GF-D8 (cell line): ENCODE measurements at regions not wholly inside any gene's neighbourhood (a gene's known extent, or its start where the extent isn't known, plus 50 kb on each side); places are given as distances from the start of the nearest gene placed in this dataset.
"Not testable (repeated sequence)": the region's sequence is repeated elsewhere in the genome, so short reads cannot be mapped to it uniquely, and the experiment has no call there.

Experiments used
- DNase-seq: peaks from one replicate; lab custom pipeline; 2025; lab: John Stamatoyannopoulos, UW

DNA sequence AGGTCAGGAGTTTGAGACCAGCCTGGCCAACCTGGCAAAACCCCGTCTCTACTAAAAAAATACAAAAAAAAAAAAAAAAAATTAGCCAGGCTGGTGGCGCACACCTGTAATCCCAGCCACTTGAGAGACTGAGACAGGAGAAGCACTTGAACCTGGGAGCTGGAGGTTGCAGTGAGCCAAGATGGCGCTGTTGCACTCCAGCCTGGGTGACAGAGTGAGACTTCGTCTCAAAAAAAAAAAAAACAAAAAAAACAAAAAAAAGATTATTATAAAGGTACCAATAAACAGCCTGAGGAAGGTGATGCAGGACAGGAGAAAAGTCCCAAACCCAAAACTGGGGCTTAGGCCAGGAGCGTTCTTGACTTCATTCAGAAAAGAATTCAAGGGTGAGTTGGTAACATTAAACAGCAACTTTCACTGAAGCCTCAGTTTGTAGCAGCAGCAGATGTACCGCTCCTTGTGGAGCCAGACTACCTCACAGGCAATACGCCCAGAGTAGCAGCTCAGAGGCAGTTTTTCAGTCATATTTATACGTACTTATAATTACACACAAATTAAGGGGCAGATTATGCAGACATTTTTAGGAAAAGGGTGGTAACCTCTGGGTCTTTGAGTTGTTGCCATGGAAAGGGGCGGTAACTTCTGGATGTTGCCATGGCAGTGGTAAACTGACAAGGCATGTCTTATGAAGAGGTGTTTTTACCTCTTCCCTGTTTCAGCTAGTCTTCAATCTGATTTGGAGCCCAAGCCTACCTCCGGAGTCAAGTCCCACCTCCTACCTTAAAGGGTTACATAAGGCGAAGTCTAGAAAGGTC is 1596.6 kb upstream of the CELF4 start:
- DNase-seq = no peak

DNA sequence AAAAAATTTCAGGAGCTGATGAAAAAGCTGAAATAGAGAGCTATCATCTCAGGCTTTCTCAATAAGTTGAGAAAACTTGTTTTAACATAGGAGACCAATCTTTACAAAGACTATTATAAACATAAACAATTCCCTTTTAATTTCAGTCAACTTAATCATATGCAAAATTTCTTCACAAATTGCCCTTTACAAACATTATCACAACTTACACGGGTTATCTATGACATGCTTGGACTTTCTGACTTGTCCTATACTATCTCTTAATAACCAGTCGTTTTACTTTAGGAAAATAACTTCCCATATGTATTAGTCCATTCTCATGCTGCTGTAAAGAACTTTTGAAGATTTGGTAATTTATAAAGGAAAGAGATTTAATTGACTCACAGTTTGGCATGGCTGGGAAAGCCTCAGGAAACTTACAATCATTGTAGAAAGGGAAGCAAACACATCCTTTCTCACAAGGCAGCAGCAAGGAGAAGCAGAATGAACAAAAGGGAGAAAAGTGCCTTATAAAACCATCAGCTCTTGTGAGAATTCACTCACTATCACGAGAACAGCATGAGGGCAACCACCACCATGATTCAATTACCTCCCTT is 1583.7 kb upstream of the CELF4 start:
- DNase-seq = no peak

DNA sequence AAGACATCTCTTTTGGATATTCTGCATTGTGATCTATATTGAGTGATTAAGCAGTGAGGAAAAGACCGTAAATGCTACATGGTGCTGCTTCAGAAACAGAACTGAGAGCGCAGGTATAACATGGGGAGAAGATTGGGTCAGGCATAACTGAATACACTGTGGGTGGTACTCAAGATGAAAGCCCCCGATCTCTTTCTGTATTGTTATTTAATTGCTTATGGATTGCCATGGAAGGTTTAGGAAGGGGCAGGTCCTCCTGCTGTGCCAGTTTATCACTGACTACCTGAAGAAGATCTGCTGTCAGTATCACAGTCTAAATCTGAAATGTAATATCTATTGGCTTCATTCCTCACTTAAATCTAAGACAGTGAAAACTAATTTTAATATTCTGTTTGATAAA is 1568.7 kb upstream of the CELF4 start:
- DNase-seq = no peak

DNA sequence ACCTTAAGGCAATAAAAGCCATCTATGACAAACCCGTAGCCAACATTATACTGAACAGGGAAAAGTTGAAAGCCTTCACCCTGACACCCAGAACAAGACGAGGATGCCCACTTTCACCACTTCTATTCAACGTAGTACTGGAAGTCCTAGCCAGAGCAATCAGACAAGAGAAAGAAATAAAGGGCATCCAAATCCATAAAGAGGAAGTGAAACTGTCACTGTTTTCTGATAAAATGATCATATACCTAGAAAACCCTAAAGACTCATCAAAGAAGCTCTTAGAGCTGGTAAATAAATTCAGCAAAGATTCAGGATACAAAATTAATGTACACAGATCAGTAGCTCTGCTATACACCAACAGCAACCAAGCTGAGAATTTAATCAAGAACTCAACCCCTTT is 1561.9 kb upstream of the CELF4 start:
- DNase-seq = not testable (repeated sequence)

DNA sequence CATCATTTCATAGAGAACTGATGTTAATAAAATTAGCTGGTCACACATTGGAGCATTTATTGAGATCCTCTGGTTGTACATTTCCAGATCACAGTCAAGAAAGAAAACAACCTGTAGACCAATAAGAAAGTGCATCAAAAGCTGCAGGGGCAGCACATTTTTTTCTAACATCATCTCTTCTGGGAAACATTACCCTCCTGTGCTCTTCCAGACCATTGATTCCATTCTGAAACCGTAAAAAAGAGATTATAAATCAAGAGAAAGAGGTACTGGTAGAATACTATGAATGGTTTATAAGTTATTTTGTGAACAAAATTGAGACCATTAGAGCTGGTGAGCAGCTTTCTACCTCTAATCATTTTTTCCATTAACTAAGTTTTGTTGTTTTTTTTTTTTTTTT is 1548.2 kb upstream of the CELF4 start:
- DNase-seq = no peak

DNA sequence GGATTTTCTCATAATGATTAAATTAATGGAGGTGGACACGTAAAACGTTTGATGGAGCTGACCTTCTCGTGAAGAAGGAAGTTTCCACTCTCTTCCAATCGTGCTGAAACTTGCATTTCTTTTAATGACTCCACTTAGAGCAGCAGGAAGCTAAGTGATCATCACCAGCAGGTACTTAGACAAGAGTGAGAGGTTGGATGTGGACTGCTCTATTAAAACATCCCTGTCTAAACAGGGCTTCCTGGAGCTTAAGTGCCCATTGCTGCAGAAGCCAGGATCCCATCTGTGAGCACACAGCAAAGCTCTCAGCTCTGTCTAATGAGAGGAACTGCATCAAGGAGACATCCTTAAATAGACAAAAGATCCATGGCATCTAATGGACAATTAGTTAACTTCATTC is 1539.5 kb upstream of the CELF4 start:
- DNase-seq = no peak

DNA sequence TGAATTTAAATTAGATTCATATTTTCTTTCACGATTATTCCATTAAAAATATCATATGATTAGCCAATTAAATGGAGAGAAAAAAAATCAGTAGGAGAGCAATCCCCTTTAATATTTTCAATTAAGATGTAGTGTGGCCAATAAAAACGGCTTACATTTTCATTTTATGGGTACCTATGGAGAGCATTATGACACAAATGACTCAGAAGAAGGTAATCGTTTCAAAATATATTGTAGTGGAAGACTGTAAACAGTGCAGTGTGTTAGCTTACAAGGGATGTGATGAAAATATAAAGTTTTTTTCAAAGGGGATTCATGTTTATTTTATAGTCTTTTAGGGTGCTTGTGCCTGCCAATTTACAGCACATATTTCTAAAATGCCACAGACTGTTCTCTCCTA is 1507.4 kb upstream of the CELF4 start:
- no peak for DNase-seq

DNA sequence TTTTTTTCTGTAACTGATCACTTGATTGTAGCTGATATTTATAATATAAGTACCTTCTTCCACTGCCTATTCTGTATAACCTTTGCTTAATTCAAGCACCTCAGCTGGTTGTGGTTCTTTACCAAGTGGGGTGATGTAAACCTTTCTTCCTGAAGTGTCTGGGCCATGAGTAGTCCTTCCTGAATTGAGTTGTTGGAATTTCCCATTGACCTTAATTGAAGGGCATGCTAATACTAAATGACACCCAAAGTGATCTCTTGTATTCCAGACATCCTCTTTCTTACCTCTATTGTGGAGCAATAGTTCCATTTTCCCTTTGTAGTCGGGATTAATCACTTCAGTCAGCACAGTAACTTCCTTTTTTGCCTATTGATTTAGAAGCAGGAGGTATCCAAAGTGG is 1496.8 kb upstream of the CELF4 start:
- DNase-seq = no peak

DNA sequence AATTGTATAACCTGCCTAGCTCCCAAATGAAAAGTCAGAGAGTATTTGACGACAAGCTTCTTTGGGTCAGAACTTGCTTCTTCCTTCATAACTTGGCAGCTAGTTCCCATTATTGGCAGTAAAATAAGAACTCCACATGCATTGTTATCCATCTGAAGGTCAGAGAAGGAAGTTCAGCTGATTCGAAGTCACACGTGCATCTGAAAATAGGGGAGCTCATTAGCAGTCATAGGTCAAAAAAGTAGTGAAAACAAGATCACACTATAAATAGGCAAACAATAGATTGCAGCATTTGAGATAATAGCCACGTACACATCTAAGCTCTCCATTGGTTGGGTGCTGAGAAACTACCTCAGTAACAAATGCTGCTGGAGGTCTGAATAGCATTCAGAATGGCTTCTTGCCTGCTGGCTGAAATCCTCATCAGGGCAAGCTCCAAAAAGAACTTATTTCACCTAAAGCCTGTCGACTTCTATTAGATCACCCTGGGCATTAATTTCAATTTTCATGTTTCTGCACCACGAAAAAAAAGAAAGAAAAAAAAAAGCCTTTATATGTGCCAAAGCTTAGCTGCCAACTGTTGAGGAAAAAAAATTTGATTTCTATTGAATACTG is 1492.9 kb upstream of the CELF4 start:
- no peak for DNase-seq

- DNase-seq = no peak
Measured at GRCh38 chr18:39057423-39058064, 1491.9 kb upstream of the CELF4 start.

- DNase-seq = no peak
Measured at GRCh38 chr18:39053571-39053970, 1488.0 kb upstream of the CELF4 start.

GRCh38 chr18:39051013-39051412 is 1485.4 kb upstream of the CELF4 start:
- DNase-seq = no peak

- DNase-seq = no peak
Measured at GRCh38 chr18:39039813-39040212, 1474.2 kb upstream of the CELF4 start.

DNA sequence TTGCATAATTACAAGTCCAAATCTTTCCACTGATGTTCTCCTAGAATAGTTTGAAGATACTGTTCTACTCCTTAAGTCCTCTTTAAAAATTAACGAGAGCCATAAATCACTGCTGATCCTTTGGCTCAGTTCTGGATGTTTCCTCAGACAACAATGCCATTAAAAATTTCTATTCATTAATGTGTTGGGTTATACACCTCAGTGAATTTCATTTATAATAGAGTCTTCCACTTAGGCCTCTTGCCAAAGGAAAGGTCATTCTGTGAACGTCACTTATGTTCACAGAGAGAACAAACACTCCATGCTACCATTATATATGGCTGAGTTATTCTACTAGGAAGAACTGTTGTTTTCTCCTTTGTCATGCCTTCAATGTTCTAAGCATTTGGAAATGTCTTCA is 1472.3 kb upstream of the CELF4 start:
- no peak for DNase-seq

DNA sequence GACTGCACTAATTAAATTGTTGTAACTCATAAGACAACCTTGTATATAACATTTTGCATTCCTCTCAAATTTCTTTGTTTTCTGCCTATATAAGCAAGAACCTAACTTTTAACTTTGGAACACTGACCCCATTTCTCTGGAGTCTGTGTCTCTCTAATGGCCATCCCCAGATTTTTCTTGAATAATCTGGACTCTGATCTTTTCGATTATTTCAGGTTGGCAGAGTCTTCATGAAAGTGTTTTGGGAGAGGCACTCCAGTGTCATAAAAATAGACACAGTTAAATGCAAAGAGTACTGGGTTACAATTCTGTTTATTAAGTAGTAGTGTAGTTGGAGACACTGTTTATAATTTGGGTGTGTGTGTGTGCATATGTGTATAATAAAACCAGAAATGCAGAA is 1467.7 kb upstream of the CELF4 start:
- DNase-seq = no peak

- no peak for DNase-seq
Measured at GRCh38 chr18:39031647-39032046, 1466.0 kb upstream of the CELF4 start.

- DNase-seq = no peak
Measured at GRCh38 chr18:39030124-39030655, 1464.6 kb upstream of the CELF4 start.

GRCh38 chr18:39025531-39025930 is 1459.9 kb upstream of the CELF4 start:
- no peak for DNase-seq

DNA sequence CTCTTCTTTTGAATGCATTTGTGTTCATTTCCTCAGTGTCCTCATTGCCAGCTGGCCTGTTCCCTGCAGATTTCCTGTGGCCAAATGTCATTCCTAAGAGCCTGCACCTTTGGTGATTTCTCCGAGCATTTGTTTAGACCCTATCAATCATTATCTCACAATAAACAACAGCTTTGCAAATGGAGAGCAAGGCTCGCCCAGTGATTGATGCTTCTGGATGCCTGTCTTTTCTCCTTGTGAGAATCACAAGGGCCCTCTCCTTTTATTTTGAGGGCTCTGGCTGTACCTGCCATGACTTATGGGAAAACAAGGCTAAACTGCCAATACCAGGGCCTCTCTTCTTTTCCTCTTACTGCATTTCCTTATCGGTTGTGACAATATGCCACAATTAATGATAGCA is 1454.4 kb upstream of the CELF4 start:
- DNase-seq = no peak

DNA sequence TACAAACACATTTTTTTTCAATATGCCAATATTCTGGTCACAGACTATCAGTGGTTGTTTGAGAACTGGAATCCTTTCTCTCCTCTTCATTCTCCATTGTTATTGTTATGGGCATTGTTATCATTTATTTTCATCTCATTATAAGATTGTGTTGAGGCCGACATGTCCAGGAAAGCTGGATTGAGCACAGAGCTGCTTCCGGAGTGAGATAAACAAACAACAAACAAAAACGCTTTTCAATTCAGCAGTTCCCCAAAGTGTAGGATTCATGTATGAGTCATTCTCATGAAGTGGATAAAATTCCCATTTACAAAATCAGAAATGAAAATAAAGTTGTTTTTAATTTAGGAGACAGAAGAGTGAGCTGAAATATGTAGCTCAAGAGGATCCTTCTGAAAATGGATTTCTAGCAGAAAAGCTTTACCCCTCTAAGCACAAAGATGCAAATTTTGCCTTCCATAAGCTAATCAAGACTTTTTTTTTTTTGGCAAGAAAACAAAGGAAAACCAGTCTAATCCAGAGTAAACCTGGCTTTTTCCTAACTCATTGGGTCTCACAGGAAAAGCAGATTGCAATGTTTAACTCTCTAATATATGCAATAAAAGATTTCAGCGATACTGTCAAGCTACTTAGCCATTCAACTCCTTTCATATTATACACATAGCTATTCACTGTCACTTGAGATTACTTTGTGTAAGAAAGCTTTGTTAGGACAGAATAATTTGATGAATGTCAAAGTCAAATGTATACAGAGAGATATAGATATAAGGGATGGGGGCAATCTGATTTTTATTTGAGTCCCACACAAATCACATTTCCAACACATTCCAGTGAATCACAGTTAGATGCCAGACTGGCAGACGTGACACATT is 1441.7 kb upstream of the CELF4 start:
- DNase-seq = no peak

DNA sequence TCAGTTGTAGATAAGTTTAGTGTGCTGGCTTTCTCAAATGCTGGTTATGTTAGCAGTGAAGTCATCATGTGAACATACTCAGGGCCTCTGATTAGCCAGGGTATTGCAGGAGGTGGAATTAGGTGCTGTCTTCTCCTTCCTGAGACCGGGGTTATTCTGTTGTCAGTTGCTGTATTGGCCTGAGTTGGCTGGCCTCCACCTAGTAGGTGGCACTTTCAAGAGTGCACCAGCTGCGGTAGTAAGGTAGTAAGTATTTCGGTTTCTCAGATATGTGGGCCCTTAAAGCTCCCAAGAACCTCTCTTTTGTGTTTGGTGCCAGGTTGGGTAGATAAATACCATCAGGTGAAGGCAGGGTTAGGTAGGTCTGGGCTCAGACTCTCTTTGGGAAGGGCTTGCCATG is 1430.5 kb upstream of the CELF4 start:
- DNase-seq = no peak

DNA sequence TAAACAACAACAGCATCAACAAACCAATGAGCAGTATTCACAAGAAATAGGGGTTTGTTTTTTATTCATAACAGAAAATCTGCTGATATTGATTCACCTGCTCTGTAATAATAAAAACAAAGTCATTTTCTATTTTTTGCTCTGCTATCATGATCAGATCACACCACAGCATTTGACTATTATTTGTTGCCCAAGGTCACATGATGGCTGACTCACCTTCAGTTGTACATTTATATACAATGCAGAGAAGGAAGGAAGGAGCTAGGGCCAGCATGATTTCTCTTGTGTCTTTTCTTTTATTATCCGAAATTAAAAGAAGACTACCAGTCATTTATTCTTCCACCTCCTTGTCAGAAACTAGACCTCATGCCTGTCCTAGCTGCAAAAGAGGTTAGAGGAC is 1427.7 kb upstream of the CELF4 start:
- DNase-seq = no peak
